GM12865 (cell line): ENCODE measurements at regions not wholly inside any gene's neighbourhood (a gene's known extent, or its start where the extent isn't known, plus 50 kb on each side); places are given as distances from the start of the nearest gene placed in this dataset.

ENCODE experiments used
- DNase-seq: peaks from one replicate; pipeline ENCODE4 v3.0.0; 2010; ENCODE audit warnings: low read depth
- H3K4me3 ChIP-seq: 2 replicates; pipeline ENCODE4 v1.5.1; 2011; ENCODE audit warnings: mild to moderate bottlenecking, low read depth, low read length, control low read depth
- TF ChIP-seq, protein P1 (sequence below): IDR thresholded peaks from 2 replicates; pipeline ENCODE4 v1.5.1; 2011; ENCODE audit warnings: low read length, control low read depth, low read depth, inconsistent platforms; ENCODE audit not compliant: insufficient read depth; ENCODE audit errors: missing control alignments

- no peak for DNase-seq
- no peak overlapping the region for H3K4me3 ChIP-seq
- TF ChIP-seq, protein P1, sequence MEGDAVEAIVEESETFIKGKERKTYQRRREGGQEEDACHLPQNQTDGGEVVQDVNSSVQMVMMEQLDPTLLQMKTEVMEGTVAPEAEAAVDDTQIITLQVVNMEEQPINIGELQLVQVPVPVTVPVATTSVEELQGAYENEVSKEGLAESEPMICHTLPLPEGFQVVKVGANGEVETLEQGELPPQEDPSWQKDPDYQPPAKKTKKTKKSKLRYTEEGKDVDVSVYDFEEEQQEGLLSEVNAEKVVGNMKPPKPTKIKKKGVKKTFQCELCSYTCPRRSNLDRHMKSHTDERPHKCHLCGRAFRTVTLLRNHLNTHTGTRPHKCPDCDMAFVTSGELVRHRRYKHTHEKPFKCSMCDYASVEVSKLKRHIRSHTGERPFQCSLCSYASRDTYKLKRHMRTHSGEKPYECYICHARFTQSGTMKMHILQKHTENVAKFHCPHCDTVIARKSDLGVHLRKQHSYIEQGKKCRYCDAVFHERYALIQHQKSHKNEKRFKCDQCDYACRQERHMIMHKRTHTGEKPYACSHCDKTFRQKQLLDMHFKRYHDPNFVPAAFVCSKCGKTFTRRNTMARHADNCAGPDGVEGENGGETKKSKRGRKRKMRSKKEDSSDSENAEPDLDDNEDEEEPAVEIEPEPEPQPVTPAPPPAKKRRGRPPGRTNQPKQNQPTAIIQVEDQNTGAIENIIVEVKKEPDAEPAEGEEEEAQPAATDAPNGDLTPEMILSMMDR, result no peak
Measured at GRCh38 chr18:25435149-25435782, 83.3 kb upstream of the ZNF521 start.

DNA sequence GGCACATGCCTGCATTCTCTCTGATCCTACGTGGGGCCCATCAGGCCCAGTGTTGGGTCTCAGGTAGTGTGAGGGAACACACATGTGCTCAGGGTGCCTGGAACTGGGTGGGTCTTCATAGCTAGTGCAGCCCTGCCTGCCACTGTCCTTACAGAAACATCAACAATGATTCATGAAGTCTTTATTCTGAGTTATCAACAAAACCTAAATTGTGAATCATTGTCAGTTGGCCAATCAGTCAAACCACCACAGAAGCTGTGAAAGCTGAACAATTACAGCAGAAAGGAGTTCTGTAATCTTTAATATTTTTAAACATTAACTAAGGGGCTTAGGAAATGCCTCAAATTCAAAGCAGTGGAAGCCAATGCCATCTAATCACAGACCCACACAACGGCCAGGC, 82.8 kb upstream of the ZNF521 start:
- TF ChIP-seq, protein P1, result no peak
- H3K4me3 ChIP-seq, result no peak overlapping the region
- no peak for DNase-seq

- no peak for DNase-seq
- no peak overlapping the region for H3K4me3 ChIP-seq
- TF ChIP-seq, protein P1, result no peak
Measured at GRCh38 chr18:25433590-25433989, 81.6 kb upstream of the ZNF521 start.

GRCh38 chr18:25425024-25425423, 73.1 kb upstream of the ZNF521 start:
- TF ChIP-seq, protein P1, result no peak
- DNase-seq, result no peak

DNA sequence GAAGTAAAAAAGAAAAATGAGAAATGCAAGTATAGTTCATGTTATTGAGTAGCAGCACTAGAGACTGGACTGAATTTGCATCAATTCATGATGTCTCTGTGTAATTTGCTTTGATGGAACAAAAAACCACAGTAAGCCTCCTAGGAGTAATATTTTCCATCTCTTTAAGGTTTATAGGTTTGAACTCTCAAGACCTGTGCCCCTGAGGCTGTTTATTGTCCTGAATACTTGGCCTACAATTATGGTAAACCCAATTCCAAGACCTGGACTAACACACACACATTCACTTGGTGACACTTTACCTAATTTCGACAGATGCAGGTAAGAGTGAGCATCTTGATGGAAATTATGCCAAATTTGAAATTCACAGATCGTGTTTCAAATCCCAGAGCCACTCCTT, 71.8 kb upstream of the ZNF521 start:
- H3K4me3 ChIP-seq, result no peak overlapping the region
- TF ChIP-seq, protein P1, result no peak
- DNase-seq, result no peak

More at GRCh38 chr18:25425024-25425423, 73.1 kb upstream of the ZNF521 start:
- H3K4me3 ChIP-seq, result no peak overlapping the region

DNA sequence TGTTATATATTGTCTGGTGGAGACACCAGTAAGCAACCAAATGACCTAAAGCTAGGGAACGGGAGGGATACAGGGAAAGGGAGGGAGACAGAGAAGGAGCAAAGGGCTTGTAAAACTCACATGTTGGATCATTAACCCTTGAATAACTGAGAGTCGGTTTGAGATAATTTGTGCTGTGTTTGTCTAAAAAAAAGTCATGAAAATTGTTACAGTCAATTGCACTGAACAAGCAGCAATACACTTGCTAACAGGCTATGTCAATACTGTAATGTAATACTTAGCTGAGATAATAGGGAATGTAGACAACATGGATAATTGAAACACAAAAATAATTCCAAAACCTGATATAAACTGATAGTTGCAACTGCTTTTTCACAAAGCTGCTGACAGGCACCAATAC, 71.3 kb upstream of the ZNF521 start:
- no peak overlapping the region for H3K4me3 ChIP-seq
- DNase-seq, result no peak
- TF ChIP-seq, protein P1, result no peak

- TF ChIP-seq, protein P1, result no peak
Measured at GRCh38 chr18:25422230-25422629, 70.3 kb upstream of the ZNF521 start.

More at GRCh38 chr18:25422230-25422629, 70.3 kb upstream of the ZNF521 start:
- DNase-seq, result no peak
- no peak overlapping the region for H3K4me3 ChIP-seq
